ENCODE measurements at regions not wholly inside any gene's neighbourhood (a gene's known extent, or its start where the extent isn't known, plus 50 kb on each side); places are given as distances from the start of the nearest gene placed in this dataset.

DNA sequence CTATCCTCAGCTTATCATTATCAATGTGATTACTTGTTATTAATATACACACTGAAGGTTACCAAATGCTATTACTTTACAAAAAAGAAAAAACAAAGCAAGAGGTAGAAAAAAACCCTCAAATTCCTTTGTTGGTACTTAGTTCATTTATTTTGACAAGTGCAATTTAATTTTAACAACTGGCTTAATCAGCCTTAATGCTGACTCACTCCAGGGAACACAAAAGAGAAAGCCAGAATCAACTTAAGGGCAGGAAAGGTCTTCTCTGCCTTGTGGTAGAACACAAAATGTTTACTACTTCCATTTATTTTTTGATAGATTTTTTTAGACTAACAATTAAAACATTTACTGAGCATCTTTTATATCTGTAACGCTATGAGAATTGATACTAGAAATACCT is 417.1 kb downstream of the PCDH17 start:
- DNase-seq (ENCODE audit: low read depth in 2 of 2): no peak

GRCh38 chr13:58051396-58051795 is 419.9 kb downstream of the PCDH17 start:
- DNase-seq (ENCODE audit: low read depth in 2 of 2): no peak

GRCh38 chr13:58051807-58052375 is 420.3 kb downstream of the PCDH17 start:
- no peak for DNase-seq (ENCODE audit: low read depth in 2 of 2)

- DNase-seq (ENCODE audit: low read depth in 2 of 2): no peak
Observed at GRCh38 chr13:58056426-58056825, 424.9 kb downstream of the PCDH17 start.

DNA sequence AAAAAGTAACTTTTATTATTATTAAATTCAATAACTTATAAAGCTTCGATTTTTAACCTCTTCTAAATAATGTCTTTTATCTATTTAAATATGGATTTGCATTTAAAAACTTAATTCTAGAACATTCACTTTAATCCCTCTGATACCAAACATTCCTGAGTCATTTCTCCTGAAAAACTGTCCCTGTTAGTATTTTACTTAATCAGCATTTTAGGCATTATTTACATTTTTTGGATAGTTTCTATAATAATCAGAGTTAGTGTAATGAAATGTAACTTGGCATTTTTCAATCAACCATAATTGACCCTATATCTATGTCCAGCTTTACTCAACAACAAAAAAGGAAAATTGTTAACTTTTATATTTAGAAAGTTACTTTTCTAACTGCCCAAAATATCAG is 428.1 kb downstream of the PCDH17 start:
- no peak for DNase-seq (ENCODE audit: low read depth in 2 of 2)

DNA sequence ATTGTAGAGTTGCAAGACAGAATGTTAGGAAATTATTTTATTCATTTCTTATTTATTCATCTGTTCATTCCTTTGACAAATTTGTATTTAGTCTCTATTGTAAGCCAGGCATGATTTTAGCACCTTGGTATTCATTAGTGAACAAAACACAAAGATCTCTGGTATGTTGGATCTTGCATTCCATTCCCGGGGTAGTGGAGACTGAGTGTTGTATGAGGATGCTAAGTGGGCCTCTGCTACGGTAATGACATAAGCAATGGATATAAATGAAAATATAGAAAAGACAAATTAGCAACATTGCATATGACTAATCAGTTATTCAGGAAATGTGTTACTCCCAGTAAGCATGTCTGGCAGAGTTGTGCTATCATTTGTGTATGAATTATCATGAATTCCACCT is 449.3 kb downstream of the PCDH17 start:
- DNase-seq (ENCODE audit: low read depth in 2 of 2): no peak

- no peak for DNase-seq (ENCODE audit: low read depth in 2 of 2)
Observed at GRCh38 chr13:58081301-58081820, 449.8 kb downstream of the PCDH17 start.

DNA sequence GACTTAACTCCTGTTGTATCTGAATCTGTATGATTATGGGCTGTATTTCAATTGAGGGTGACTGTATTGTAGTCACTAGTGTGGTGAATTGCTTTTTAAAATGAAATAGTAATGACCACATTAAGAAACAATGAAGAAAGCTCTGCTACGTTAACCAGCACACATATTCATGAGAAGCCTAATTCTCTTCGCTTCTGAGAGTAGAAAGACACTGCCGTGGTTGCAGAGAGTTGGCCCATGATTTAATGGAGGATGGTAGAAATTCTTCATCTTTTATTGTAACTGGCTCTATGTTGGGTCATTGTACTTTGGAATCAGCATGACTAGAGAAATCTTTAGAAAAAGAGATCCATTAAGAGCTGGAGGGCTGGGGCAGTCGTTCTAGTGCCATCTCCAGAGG is 451.5 kb downstream of the PCDH17 start:
- no peak for DNase-seq (ENCODE audit: low read depth in 2 of 2)

DNA sequence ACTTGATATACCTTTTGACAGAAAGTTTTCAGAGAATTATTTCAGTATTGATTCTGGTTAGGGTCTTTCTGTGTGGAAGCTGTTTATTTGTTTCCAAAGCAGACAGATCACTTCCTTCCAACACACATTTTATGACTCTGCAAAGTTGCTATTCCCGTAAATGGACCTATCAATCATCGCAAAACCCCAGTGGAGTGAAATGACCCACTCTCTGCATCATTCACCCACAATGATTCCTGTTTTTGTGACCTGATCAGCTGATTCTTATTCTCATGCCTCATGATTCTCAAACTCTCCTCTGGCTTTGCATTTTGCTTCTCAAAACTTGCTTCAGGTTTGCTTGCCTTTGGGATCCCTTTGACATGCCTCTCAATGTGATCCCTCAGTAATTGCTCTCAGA is 453.7 kb downstream of the PCDH17 start:
- DNase-seq (ENCODE audit: low read depth in 2 of 2): no peak

- no peak for DNase-seq (ENCODE audit: low read depth in 2 of 2)
Observed at GRCh38 chr13:58085819-58086218, 454.3 kb downstream of the PCDH17 start.

GRCh38 chr13:58087566-58087965 is 456.0 kb downstream of the PCDH17 start:
- no peak for DNase-seq (ENCODE audit: low read depth in 2 of 2)

- DNase-seq (ENCODE audit: low read depth in 2 of 2): no peak
Observed at GRCh38 chr13:58093394-58093793, 461.9 kb downstream of the PCDH17 start.

- no peak for DNase-seq (ENCODE audit: low read depth in 2 of 2)
Observed at GRCh38 chr13:58097831-58098230, 466.3 kb downstream of the PCDH17 start.

DNA sequence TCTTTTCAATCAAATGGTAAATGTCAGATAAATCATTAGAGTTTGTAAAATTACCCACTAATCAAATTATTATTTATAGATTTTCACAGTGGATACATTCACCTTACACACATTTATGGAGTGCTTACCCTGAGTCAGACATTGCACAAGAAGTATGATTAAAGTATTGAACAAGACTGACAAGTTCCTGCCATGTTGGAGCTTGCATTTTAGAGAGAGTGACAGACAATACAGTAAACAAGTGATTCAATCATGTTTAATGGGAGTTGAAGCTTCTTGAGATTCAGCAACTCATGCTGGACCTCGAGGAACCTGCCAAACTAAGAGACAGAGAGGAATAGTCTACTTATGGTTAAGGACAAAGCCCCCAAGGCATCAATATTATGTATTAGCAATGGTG is 487.8 kb downstream of the PCDH17 start:
- no peak for DNase-seq (ENCODE audit: low read depth in 2 of 2)

DNA sequence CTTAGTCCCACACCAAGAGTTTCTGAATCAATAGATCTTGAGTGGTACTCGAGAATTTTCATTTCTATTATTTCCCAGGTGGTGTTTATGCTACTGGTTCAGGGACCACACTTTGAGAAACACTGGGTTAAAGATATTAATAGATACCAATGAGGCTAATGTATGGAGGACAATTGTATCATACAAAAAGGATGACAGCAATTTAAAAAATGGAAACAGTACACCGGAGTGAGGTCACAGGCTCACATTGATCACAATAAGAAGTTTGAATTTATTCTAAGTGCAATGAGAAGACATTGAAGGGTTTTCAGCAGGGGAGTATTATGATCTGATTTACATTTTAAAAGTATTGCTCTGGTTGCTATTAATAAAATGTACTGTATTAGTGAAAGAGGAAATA is 488.3 kb downstream of the PCDH17 start:
- no peak for DNase-seq (ENCODE audit: low read depth in 2 of 2)

GRCh38 chr13:58126496-58126895 is 495.0 kb downstream of the PCDH17 start:
- no peak for DNase-seq (ENCODE audit: low read depth in 2 of 2)

DNA sequence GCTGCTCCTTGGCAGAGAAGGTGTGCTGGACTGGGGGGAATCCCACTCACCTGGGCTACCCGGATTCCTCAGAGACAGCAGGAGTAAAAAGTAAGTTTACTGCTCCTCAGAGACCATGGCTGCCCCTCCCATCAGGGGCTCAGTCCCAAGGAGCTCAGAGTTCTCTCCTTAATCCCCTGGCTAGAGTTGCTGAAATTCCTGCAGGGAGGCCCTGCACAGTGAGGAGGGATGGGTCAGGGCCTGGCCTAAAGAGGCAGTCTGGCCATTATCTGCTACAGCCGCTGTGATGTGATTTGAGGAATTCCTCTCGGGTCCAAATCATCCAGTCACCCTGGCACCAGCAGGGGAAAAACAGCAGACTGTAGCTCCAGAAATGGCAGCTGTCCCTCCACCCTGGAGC is 502.5 kb downstream of the PCDH17 start:
- DNase-seq (ENCODE audit: low read depth in 2 of 2): no peak

GRCh38 chr13:58134525-58134924 is 503.0 kb downstream of the PCDH17 start:
- no peak for DNase-seq (ENCODE audit: low read depth in 2 of 2)

DNA sequence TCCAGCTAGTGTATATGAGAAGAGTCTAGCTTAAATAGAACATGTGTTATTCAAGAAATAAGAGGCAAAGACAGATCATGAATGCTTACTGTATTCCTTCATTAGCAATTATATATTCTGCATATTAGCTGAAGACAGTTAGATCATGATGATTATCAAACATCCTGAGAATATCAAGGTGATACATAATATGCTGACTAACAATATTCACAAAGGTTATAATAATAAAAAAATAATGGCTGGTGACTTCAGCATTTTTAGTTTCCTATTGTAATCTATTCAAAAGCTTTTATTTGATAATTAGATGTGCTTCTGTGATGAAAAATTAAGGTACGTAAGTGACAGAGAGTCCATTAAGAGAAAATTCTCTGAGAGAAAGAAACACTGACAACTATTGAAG is 511.4 kb downstream of the PCDH17 start:
- no peak for DNase-seq (ENCODE audit: low read depth in 2 of 2)

- DNase-seq (ENCODE audit: low read depth in 2 of 2): no peak
Observed at GRCh38 chr13:58144616-58145015, 513.1 kb downstream of the PCDH17 start.

DNA sequence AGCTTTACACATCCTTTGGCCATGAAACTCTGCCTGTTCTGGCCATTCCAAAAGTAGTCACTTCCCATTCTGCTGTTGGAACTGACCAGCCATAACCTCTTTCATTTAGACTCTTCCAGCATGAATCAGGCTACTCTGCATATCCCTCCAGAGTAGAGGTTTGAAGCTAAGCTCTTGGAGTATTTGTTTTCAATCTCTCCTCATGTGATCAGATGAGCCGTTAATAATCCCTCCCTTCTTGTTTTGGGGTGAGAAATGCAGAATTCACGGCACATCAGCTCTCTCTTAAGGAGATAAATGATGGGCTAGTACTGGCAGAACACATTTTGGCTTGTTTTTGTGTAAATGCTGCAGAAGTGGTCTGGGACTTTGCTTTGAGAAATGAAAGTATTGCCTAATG is 519.9 kb downstream of the PCDH17 start:
- DNase-seq (ENCODE audit: low read depth in 2 of 2): no peak

- DNase-seq (ENCODE audit: low read depth in 2 of 2): no peak
Observed at GRCh38 chr13:58160980-58161379, 529.4 kb downstream of the PCDH17 start.

DNA sequence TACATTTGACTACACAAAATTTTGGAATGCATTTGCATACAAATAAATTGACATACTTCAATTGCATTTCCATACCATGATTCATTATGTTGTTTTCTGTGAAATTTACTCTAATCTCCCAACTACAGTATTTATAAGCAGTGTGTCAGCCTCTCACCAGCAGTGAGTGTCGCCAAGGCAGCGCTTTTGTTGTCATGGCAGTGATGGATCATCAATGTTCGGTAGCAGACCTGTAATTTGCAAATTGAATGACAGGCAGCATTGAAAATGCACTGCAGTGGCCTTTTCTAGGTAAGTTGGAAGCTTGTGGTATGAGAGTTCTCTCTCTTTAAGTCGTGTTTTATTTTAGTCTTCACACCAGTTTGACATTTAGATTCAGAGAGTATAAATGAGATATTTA is 534.1 kb downstream of the PCDH17 start:
- no peak for DNase-seq (ENCODE audit: low read depth in 2 of 2)

DNA sequence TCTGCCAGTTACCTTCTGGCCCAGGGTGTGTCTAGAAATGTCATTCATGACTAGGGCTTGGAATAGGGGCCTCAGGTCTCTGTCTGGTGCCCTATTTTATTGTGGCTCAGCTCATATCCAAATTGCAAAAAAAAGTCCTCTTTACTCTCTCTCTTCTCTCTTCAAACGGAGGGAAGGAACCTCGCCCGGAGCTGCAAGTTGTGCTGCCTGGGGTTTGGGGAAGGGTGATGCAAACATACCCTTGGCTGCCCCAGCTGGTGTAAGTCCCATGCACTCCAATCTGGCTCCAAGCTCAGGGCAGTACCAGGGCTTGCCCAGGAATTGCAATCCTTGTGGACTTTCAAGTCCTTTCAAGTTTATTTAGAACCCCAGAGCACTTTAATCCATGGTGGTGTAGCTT is 549.6 kb downstream of the PCDH17 start:
- DNase-seq (ENCODE audit: low read depth in 2 of 2): no peak

All from activated CD8-positive, alpha-beta memory T cell treated with anti-CD3 and anti-CD28 coated beads for 4 hours (primary cell).